Ovary (tissue), 3 donors: ENCODE measurements at regions not wholly inside any gene's neighbourhood (a gene's known extent, or its start where the extent isn't known, plus 50 kb on each side); places are given as distances from the start of the nearest gene placed in this dataset.

ENCODE experiments used
- CTCF ChIP-seq, 3 donors: fragments of 450-650 bp in 2 of 3; fragments of 200-600 bp in 1 of 3; IDR thresholded peaks; one replicate each; pipeline versions ENCODE4 v1.5.1 to v1.8.0; 2016 to 2022; ENCODE audit warnings: antibody characterized with exemption in 3 of 3, mild to moderate bottlenecking in 1 of 3
- POLR2A ChIP-seq: fragments of 450-650 bp; IDR thresholded peaks from one replicate; pipeline ENCODE4 v1.6.1; 2017; ENCODE audit warnings: antibody characterized with exemption, mild to moderate bottlenecking, moderate library complexity
- donor health status: DM: no; HTN: no; CAD: no.

DNA sequence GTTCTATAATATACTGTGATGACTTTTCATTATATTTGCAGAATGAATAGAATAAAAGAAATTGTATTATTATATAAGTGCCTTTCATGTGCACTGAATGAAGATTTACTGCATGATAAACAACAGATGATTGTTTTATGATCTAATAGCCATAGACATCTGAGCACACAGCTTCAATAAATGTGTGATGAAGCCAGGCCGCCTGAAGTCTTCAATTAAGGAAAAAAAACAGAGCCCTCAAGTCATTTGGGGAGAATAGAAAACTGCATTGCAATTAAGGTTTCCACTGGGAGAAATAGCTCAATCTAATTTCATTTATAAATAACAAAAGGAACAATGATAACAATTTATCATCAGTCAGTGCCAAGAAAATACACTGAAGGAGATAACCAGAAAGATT lies 955.2 kb downstream of the FSTL5 start:
- TF ChIP-seq CTCF (IDR thresholded peaks at IDR 0.05) = no peak
- no peak for TF ChIP-seq POLR2A
